Kidney epithelial cell (primary cell): ENCODE measurements at regions not wholly inside any gene's neighbourhood (a gene's known extent, or its start where the extent isn't known, plus 50 kb on each side); places are given as distances from the start of the nearest gene placed in this dataset.

Experiments used
- DNase-seq: peaks from one replicate; pipeline ENCODE4 v3.0.0-alpha.2; 2010; ENCODE audit warnings: low read depth
- H3K27me3 ChIP-seq: 2 replicates; pipeline ENCODE4 v1.6.0; 2011; ENCODE audit warnings: low read length; ENCODE audit not compliant: control insufficient read depth, insufficient read depth
- H3K36me3 ChIP-seq: 2 replicates; pipeline ENCODE4 v1.5.1; 2011; ENCODE audit warnings: low read length; ENCODE audit not compliant: control insufficient read depth, insufficient read depth
- H3K4me3 ChIP-seq: 2 replicates; pipeline ENCODE4 v1.5.1; 2011; ENCODE audit warnings: low read depth, mild to moderate bottlenecking, control low read depth, low read length
- TF ChIP-seq, protein P1 (sequence below): IDR thresholded peaks from 2 replicates; pipeline ENCODE4 v1.5.1; 2011; ENCODE audit warnings: mild to moderate bottlenecking, moderate library complexity, low read length, control low read depth, inconsistent platforms; ENCODE audit not compliant: insufficient read depth, poor library complexity, severe bottlenecking

DNA sequence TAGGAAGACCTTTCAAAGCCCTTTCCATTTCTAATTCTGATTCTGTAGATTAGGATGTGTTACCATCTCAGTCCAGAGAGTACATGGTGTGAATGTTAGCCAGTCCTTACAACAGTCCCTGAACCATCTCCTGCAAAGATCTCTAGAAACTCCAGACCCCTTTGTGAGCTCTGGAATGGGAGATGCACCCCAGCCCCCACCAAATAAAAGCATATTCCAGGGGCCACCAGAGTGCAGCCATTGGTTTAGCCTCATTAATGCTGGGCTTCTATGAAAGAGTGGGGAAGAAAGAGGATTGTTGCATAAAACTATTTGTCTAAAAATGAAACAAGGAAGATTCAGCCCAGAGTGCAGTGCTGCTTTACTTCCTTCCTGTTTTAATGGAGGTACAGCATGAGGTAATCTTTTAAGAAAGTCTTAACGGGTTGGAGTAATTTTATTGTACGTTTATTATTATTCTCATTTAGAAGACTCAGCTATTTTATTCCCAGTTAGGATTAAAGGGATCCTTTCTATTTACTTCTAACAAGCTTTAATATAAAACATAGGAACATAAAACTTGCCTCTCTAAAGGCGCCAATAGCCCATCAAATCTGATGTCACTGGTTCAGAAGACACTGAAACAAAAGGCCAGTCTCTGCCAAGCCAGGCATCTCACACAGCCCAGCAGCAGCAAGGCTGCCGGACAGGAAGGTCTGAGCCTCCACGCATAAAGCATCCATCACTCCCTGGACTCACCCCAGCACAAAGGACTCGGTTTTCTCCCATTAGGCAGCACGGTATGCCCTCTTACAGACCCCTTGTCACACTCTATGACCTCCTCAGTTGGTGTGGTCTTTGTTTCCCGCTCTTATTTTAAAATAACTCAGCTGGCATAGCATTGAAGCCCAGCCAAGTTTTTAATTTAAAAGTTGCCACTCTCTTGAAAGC is 203.9 kb upstream of the BLID start:
- Histone ChIP-seq H3K36me3 (no peaks in the 10 kb centered on the region), H3K27me3 (no peaks in the 10 kb centered on the region), H3K4me3 (no peak overlapping the region)
- no peak for DNase-seq
- TF ChIP-seq, protein P1, sequence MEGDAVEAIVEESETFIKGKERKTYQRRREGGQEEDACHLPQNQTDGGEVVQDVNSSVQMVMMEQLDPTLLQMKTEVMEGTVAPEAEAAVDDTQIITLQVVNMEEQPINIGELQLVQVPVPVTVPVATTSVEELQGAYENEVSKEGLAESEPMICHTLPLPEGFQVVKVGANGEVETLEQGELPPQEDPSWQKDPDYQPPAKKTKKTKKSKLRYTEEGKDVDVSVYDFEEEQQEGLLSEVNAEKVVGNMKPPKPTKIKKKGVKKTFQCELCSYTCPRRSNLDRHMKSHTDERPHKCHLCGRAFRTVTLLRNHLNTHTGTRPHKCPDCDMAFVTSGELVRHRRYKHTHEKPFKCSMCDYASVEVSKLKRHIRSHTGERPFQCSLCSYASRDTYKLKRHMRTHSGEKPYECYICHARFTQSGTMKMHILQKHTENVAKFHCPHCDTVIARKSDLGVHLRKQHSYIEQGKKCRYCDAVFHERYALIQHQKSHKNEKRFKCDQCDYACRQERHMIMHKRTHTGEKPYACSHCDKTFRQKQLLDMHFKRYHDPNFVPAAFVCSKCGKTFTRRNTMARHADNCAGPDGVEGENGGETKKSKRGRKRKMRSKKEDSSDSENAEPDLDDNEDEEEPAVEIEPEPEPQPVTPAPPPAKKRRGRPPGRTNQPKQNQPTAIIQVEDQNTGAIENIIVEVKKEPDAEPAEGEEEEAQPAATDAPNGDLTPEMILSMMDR = no peak

DNA sequence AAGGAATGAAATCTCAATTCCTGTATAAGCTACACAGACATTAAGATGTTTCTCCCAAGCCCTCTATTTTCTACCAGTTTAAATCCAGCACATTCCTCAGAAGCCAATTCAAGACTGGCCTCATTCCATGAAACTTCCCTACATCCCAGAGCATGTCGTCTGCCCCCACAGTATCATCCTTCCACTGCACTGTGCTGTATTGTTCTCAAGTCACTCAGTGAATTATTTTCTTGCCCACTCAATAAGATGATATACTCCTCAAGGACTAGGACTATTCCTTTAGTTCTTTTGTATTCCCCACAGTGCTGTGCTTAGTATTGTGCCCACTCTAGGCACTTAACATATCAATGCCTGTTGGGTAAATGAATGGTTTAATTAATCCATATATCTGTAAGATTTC is 203.1 kb upstream of the BLID start:
- Histone ChIP-seq H3K27me3 (no peaks in the 10 kb centered on the region), H3K36me3 (no peaks in the 10 kb centered on the region), H3K4me3 (no peak overlapping the region)
- DNase-seq = no peak
- TF ChIP-seq, protein P1 = no peak

GRCh38 chr11:122317305-122317704 is 201.3 kb upstream of the BLID start:
- Histone ChIP-seq H3K36me3 (no peaks in the 10 kb centered on the region), H3K4me3 (no peak overlapping the region), H3K27me3 (no peaks in the 10 kb centered on the region)
- no peak for DNase-seq
- TF ChIP-seq, protein P1 = no peak

- TF ChIP-seq, protein P1 = no peak
- no peak for DNase-seq
- Histone ChIP-seq H3K36me3 (no peaks in the 10 kb centered on the region), H3K4me3 (no peak overlapping the region), H3K27me3 (no peaks in the 10 kb centered on the region)
These were observed 197.6 kb upstream of the BLID start for GRCh38 chr11:122313581-122313980.

- no peaks in the 10 kb centered on the region for H3K27me3 ChIP-seq
- H3K4me3 ChIP-seq = no peak overlapping the region
- TF ChIP-seq, protein P1 = no peak
These were observed 195.3 kb upstream of the BLID start for GRCh38 chr11:122311216-122311755.

More at GRCh38 chr11:122311216-122311755, 195.3 kb upstream of the BLID start:
- DNase-seq = no peak
- H3K36me3 ChIP-seq = no peaks in the 10 kb centered on the region
